ENCODE measurements at regions not wholly inside any gene's neighbourhood (a gene's known extent, or its start where the extent isn't known, plus 50 kb on each side); places are given as distances from the start of the nearest gene placed in this dataset.

DNA sequence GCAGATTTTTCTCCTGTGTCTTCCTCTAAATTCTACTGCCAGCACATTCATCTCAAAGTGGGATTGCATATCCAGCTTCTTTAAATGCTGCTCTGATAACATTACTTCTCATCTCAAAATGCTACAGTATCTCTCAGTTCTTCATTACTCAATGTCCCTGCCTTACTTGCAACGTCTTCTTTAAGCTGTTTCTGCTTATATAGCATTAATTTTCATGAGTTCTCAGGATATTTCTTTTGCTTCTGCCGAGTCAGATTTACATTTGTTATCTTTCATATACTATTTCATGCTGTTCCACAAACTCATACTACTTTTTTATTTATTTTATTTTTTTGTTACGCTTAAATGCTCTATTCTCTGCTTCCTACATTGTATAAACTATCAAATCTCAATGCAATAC, 1223.5 kb upstream of the FAM98A start:
- no peak for TF ChIP-seq TAF7 (optimal IDR thresholded peaks at IDR 0.05; ENCODE audit: borderline replicate concordance, low read depth, low read length)
- TF ChIP-seq, protein P1, sequence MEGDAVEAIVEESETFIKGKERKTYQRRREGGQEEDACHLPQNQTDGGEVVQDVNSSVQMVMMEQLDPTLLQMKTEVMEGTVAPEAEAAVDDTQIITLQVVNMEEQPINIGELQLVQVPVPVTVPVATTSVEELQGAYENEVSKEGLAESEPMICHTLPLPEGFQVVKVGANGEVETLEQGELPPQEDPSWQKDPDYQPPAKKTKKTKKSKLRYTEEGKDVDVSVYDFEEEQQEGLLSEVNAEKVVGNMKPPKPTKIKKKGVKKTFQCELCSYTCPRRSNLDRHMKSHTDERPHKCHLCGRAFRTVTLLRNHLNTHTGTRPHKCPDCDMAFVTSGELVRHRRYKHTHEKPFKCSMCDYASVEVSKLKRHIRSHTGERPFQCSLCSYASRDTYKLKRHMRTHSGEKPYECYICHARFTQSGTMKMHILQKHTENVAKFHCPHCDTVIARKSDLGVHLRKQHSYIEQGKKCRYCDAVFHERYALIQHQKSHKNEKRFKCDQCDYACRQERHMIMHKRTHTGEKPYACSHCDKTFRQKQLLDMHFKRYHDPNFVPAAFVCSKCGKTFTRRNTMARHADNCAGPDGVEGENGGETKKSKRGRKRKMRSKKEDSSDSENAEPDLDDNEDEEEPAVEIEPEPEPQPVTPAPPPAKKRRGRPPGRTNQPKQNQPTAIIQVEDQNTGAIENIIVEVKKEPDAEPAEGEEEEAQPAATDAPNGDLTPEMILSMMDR (IDR thresholded peaks at IDR 0.05; ENCODE audit: control extremely low read depth in 1 of 3, insufficient read depth in 1 of 3, low read depth in 1 of 3, low read length in 3 of 3), result no peak
- no peak for TF ChIP-seq RXRA (IDR thresholded peaks at IDR 0.05; ENCODE audit: insufficient read depth, low read depth, low read length)
- no peak for TF ChIP-seq SIN3A (conservative IDR thresholded peaks at IDR 0.05 in 1 of 2, IDR thresholded peaks at IDR 0.05 in 1 of 2; ENCODE audit: low read depth in 1 of 2, low read length in 2 of 2)
- no peak for TF ChIP-seq RNF2 (IDR thresholded peaks at IDR 0.05; ENCODE audit: borderline replicate concordance, low read depth, low read length, missing control alignments, poor library complexity, severe bottlenecking)
- TF ChIP-seq RAD21 (IDR thresholded peaks at IDR 0.05 in 1 of 2, conservative IDR thresholded peaks at IDR 0.05 in 1 of 2; ENCODE audit: low read depth in 2 of 2, low read length in 2 of 2), result no peak
- no peak for TF ChIP-seq RBBP5 (IDR thresholded peaks at IDR 0.05; ENCODE audit: borderline replicate concordance, low read depth, low read length)
- TF ChIP-seq TCF12 (IDR thresholded peaks at IDR 0.05; ENCODE audit: low read depth, low read length), result no peak
- no peak for TF ChIP-seq GTF2F1 (IDR thresholded peaks at IDR 0.05; ENCODE audit: borderline replicate concordance, low read depth, low read length)
- TF ChIP-seq POLR2A (IDR thresholded peaks at IDR 0.05; ENCODE audit: control extremely low read depth in 1 of 2, low read depth in 2 of 2, low read length in 2 of 2), result no peak
- no peak for TF ChIP-seq SRF (IDR thresholded peaks at IDR 0.05; ENCODE audit: low read depth, low read length)
- TF ChIP-seq, protein P2, sequence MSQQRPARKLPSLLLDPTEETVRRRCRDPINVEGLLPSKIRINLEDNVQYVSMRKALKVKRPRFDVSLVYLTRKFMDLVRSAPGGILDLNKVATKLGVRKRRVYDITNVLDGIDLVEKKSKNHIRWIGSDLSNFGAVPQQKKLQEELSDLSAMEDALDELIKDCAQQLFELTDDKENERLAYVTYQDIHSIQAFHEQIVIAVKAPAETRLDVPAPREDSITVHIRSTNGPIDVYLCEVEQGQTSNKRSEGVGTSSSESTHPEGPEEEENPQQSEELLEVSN (IDR thresholded peaks at IDR 0.05), result no peak

Measured in H1 (cell line).